IMR-90 (cell line): ENCODE measurements at regions not wholly inside any gene's neighbourhood (a gene's known extent, or its start where the extent isn't known, plus 50 kb on each side); places are given as distances from the start of the nearest gene placed in this dataset.

Experiments
- ATAC-seq: fragments of 200-7000 bp; cut with Tn5 transposase; 2 replicates; pipeline ENCODE4 v1.9.1; 2020; ENCODE audit warnings: low read depth, mild to moderate bottlenecking, moderate library complexity
- BruUV-seq: library from RNA; stranded (reverse); fragments of 400-500 nt; replicated peaks from 2 replicates; lab custom pipeline; 2021; lab: Mats Ljungman, UMichigan
- CTCF ChIA-PET: fragments of 300-600 bp; formaldehyde crosslinking; extraction: SDS; loops from one replicate; lab custom pipeline; 2021; ENCODE audit warnings: antibody characterized with exemption; lab: Yijun Ruan, JAX
- POLR2A ChIA-PET: fragments of 300-600 bp; sonication (Branson Sonifier 250); formaldehyde crosslinking; loops from one replicate; lab custom pipeline; 2022; ENCODE audit warnings: antibody characterized with exemption; ENCODE audit not compliant: unreplicated experiment; lab: Charles Lee
- DNase-seq: peaks from one replicate; pipeline ENCODE4 v3.0.0; 2013
- H2AFZ ChIP-seq: replicated peaks from 2 replicates; pipeline ENCODE3; 2013; ENCODE audit warnings: low read length, mild to moderate bottlenecking; ENCODE audit not compliant: poor library complexity
- H2AK5ac ChIP-seq: 2 replicates; pipeline ENCODE4 v1.6.1; 2013; ENCODE audit warnings: low read depth, low read length, inconsistent platforms
- H2AK9ac ChIP-seq: replicated peaks from 2 replicates; pipeline ENCODE3; 2013; ENCODE audit warnings: mild to moderate bottlenecking, low read depth, low read length, moderate library complexity; ENCODE audit not compliant: poor library complexity
- H2BK120ac ChIP-seq: 2 replicates; pipeline ENCODE4 v1.6.1; 2013; ENCODE audit warnings: low read depth, low read length, inconsistent platforms
- H2BK15ac ChIP-seq: 3 replicates; pipeline ENCODE4 v1.6.1; 2013; ENCODE audit warnings: low read depth, low read length, inconsistent platforms
- H2BK20ac ChIP-seq: 2 replicates; pipeline ENCODE4 v1.6.1; 2013; ENCODE audit warnings: low read depth, mild to moderate bottlenecking, inconsistent platforms, low read length, moderate library complexity
- H2BK5ac ChIP-seq: 2 replicates; pipeline ENCODE4 v1.6.1; 2013; ENCODE audit warnings: mild to moderate bottlenecking, low read depth, low read length, inconsistent platforms; ENCODE audit not compliant: poor library complexity, severe bottlenecking
- H3K14ac ChIP-seq: replicated peaks from 2 replicates; pipeline ENCODE4 v1.6.1; 2013; ENCODE audit warnings: low read depth, low read length, inconsistent platforms
- H3K18ac ChIP-seq: 2 replicates; pipeline ENCODE4 v1.6.1; 2013; ENCODE audit warnings: low read depth, low read length, control low read depth
- H3K23ac ChIP-seq: 2 replicates; pipeline ENCODE4 v1.6.1; 2013; ENCODE audit warnings: low read depth, low read length, inconsistent platforms
- H3K27ac ChIP-seq: 2 replicates; pipeline ENCODE4 v1.5.1; 2013; ENCODE audit warnings: mild to moderate bottlenecking, control low read depth, low read length; ENCODE audit not compliant: insufficient read depth
- H3K27me3 ChIP-seq: 2 replicates; pipeline ENCODE4 v1.6.1; 2013; ENCODE audit warnings: low read length; ENCODE audit not compliant: control insufficient read depth, insufficient read depth
- H3K36me3 ChIP-seq: 2 replicates; pipeline ENCODE4 v1.6.1; 2013; ENCODE audit warnings: low read length, mixed read lengths; ENCODE audit not compliant: control insufficient read depth, insufficient read depth
- H3K4ac ChIP-seq: 2 replicates; pipeline ENCODE4 v1.6.1; 2013; ENCODE audit warnings: low read depth, low read length, inconsistent platforms
- H3K4me1 ChIP-seq: 2 replicates; pipeline ENCODE4 v1.6.1; 2013; ENCODE audit warnings: low read length, mixed read lengths; ENCODE audit not compliant: control insufficient read depth, insufficient read depth
- H3K4me2 ChIP-seq: 2 replicates; pipeline ENCODE4 v1.6.1; 2013; ENCODE audit warnings: low read depth, mild to moderate bottlenecking, control low read depth, low read length, moderate library complexity
- H3K4me3 ChIP-seq: 2 replicates; pipeline ENCODE4 v1.5.1; 2013; ENCODE audit warnings: low read depth, mild to moderate bottlenecking, control low read depth, low read length, moderate library complexity; ENCODE audit not compliant: insufficient read depth
- H3K56ac ChIP-seq: 2 replicates; pipeline ENCODE4 v1.6.1; 2013; ENCODE audit warnings: low read length, inconsistent platforms; ENCODE audit not compliant: insufficient read depth; ENCODE audit errors: extremely low read depth
- H3K79me1 ChIP-seq, 2 experiments: 2 replicates each; pipeline ENCODE4 v1.6.1; 2013; ENCODE audit warnings: low read length in 2 of 2, inconsistent platforms in 1 of 2, low read depth in 1 of 2
- H3K9ac ChIP-seq: 2 replicates; pipeline ENCODE4 v1.6.1; 2013; ENCODE audit warnings: low read depth, low read length, control low read depth
- H3K9me1 ChIP-seq: 2 replicates; pipeline ENCODE4 v1.6.1; 2013; ENCODE audit warnings: low read length, inconsistent platforms; ENCODE audit not compliant: insufficient read depth
- H3K9me3 ChIP-seq: 2 replicates; pipeline ENCODE4 v1.6.1; 2013; ENCODE audit warnings: low read length; ENCODE audit not compliant: control insufficient read depth, insufficient read depth
- H4K20me1 ChIP-seq: 2 replicates; pipeline ENCODE4 v1.6.1; 2013; ENCODE audit warnings: low read length, inconsistent platforms; ENCODE audit not compliant: insufficient read depth
- H4K5ac ChIP-seq: 2 replicates; pipeline ENCODE4 v1.6.1; 2013; ENCODE audit warnings: mild to moderate bottlenecking, low read depth, low read length, control low read depth
- H4K8ac ChIP-seq, 2 experiments: 2 replicates each; pipeline ENCODE4 v1.6.1; 2013; ENCODE audit warnings: low read depth in 2 of 2, low read length in 2 of 2, control low read depth in 1 of 2, inconsistent platforms in 1 of 2
- H4K91ac ChIP-seq: 2 replicates; pipeline ENCODE4 v1.6.1; 2013; ENCODE audit warnings: low read depth, low read length, inconsistent platforms; ENCODE audit not compliant: insufficient read depth
- BHLHE40 ChIP-seq: fragments of 150-350 bp; IDR thresholded peaks from 2 replicates; pipeline ENCODE4 v1.6.1; 2016; ENCODE audit warnings: mild to moderate bottlenecking, low read depth, low read length
- ELK1 ChIP-seq: fragments of 150-350 bp; IDR thresholded peaks from 2 replicates; pipeline ENCODE4 v1.6.1; 2016; ENCODE audit warnings: low read depth, mild to moderate bottlenecking, low read length, moderate library complexity, borderline replicate concordance
- FOS ChIP-seq: fragments of 150-350 bp; IDR thresholded peaks from 2 replicates; pipeline ENCODE4 v1.6.1; 2016; ENCODE audit warnings: low read depth, low read length
- MAFK ChIP-seq: IDR thresholded peaks from 2 replicates; pipeline ENCODE4 v1.6.1; 2012; ENCODE audit warnings: low read depth, low read length, improper control_type of control experiment
- RFX5 ChIP-seq: IDR thresholded peaks from 2 replicates; pipeline ENCODE4 v1.8.0; 2012; ENCODE audit warnings: low read depth, mild to moderate bottlenecking, low read length, moderate library complexity
- USF2 ChIP-seq: fragments of 150-350 bp; IDR thresholded peaks from 2 replicates; pipeline ENCODE4 v1.6.1; 2017; ENCODE audit warnings: mild to moderate bottlenecking, antibody characterized with exemption, low read length, low read depth
- whole genome bisulfite sequencing, 2 experiments: methylation state at CpG; one replicate each; pipeline versions ENCODE4 v1.1.5 to v1.1.7; 2013; ENCODE audit warnings: missing lambda C conversion rate in 2 of 2; ENCODE audit not compliant: insufficient read length in 1 of 2; ENCODE audit errors: extremely low coverage in 2 of 2; 5-methylcytosine and 5-hydroxymethylcytosine counted together
- dilution Hi-C: fragments of 300-500 bp; cut with HindIII; formaldehyde crosslinking; loops from one replicate; pipeline ENCODE4 v1.14.3; 2018; ENCODE audit warnings: low sequenced_read_pairs; ENCODE audit not compliant: unreplicated experiment
- in situ Hi-C: fragments of 300-500 bp; cut with MboI; formaldehyde crosslinking; loops from 3 replicates; pipeline ENCODE4 v1.14.3; 2019; ENCODE audit warnings: low sequenced_read_pairs, inconsistent platforms, mixed read lengths
- intact Hi-C: fragments of 100-400 bp; cut with micrococcal nuclease; formaldehyde crosslinking; loops from 2 replicates; pipeline ENCODE4 v1.10.0; 2022

GRCh38 chr6:145525038-145525437 lies 210.3 kb downstream of the EPM2A start:
- Histone ChIP-seq H2BK15ac (no peak overlapping the region), H3K9ac (no peak overlapping the region), H3K18ac (no peak overlapping the region), H2AFZ (no peak overlapping the region), H2AK9ac (no peak overlapping the region), H3K9me3 (no peaks in the 10 kb centered on the region), H2BK5ac (no peak overlapping the region), H3K4me1 (no peaks in the 10 kb centered on the region), H3K4me2 (no peak overlapping the region), H3K36me3 (no peaks in the 10 kb centered on the region), H4K91ac (no peak overlapping the region), H3K14ac (no peak overlapping the region), H3K4ac (no peak overlapping the region), H3K4me3 (no peak overlapping the region), H2BK20ac (no peak overlapping the region), H3K27ac (no peak overlapping the region), H3K79me1 (no peaks in the 10 kb centered on the region), H3K9me1 (no peaks in the 10 kb centered on the region; the same call in 1 of the 2 replicates), H4K8ac (no peak overlapping the region), H3K27me3 (no peaks in the 10 kb centered on the region; the same call in 1 of the 2 replicates), H4K5ac (no peak overlapping the region), H2BK120ac (no peak overlapping the region), H4K20me1 (no peaks in the 10 kb centered on the region), H2AK5ac (no peak overlapping the region), H3K56ac (no peak overlapping the region), H3K23ac (no peak overlapping the region)
- ATAC-seq: no peak
- intact Hi-C loops (no loop called here), dilution Hi-C loops (no loop called here), in situ Hi-C loops (no loop called here)
- no peak for DNase-seq
- ChIA-PET POLR2A (no interaction called here), CTCF (no interaction called here)
- no peak for TF ChIP-seq RFX5
- TF ChIP-seq ELK1: no peak
- no peak for TF ChIP-seq MAFK
- no peak for TF ChIP-seq BHLHE40
- no peak for TF ChIP-seq USF2
- TF ChIP-seq FOS: no peak
- BruUV-seq: no TSS peak
- no CpG with 5 or more reads among the region's 3 CpGs for WGBS, 2 experiments
